Fibroblast of peridontal ligament (primary cell): ENCODE measurements at regions not wholly inside any gene's neighbourhood (a gene's known extent, or its start where the extent isn't known, plus 50 kb on each side); places are given as distances from the start of the nearest gene placed in this dataset.

Source experiments
- DNase-seq: peaks from one replicate; pipeline ENCODE4 v3.0.0-alpha.2; 2010; ENCODE audit errors: extremely low read depth

- DNase-seq: no peak
Measured at GRCh38 chr9:23586906-23587305, 239.1 kb downstream of the ELAVL2 start.

GRCh38 chr9:23587433-23587832, 238.6 kb downstream of the ELAVL2 start:
- no peak for DNase-seq

GRCh38 chr9:23587903-23588302, 238.1 kb downstream of the ELAVL2 start:
- DNase-seq: no peak

- DNase-seq: no peak
Measured at GRCh38 chr9:23590276-23591000, 235.6 kb downstream of the ELAVL2 start.

- no peak for DNase-seq
Measured at GRCh38 chr9:23594421-23594820, 231.6 kb downstream of the ELAVL2 start.

GRCh38 chr9:23596913-23597634, 229.0 kb downstream of the ELAVL2 start:
- no peak for DNase-seq

GRCh38 chr9:23598994-23599393, 227.0 kb downstream of the ELAVL2 start:
- no peak for DNase-seq

GRCh38 chr9:23603311-23603710, 222.7 kb downstream of the ELAVL2 start:
- no peak for DNase-seq

GRCh38 chr9:23606107-23606506, 219.9 kb downstream of the ELAVL2 start:
- no peak for DNase-seq

GRCh38 chr9:23608456-23608855, 217.6 kb downstream of the ELAVL2 start:
- no peak for DNase-seq

- no peak for DNase-seq
Measured at GRCh38 chr9:23611869-23612268, 214.2 kb downstream of the ELAVL2 start.

- no peak for DNase-seq
Measured at GRCh38 chr9:23615569-23615968, 210.5 kb downstream of the ELAVL2 start.

- DNase-seq: no peak
Measured at GRCh38 chr9:23621188-23621587, 204.9 kb downstream of the ELAVL2 start.

GRCh38 chr9:23621924-23622323, 204.1 kb downstream of the ELAVL2 start:
- DNase-seq: no peak

GRCh38 chr9:23622396-23622795, 203.6 kb downstream of the ELAVL2 start:
- no peak for DNase-seq

GRCh38 chr9:23630488-23630887, 195.6 kb downstream of the ELAVL2 start:
- no peak for DNase-seq

- no peak for DNase-seq
Measured at GRCh38 chr9:23635276-23635675, 190.8 kb downstream of the ELAVL2 start.

GRCh38 chr9:23636199-23636598, 189.8 kb downstream of the ELAVL2 start:
- no peak for DNase-seq

GRCh38 chr9:23638011-23638410, 188.0 kb downstream of the ELAVL2 start:
- no peak for DNase-seq

GRCh38 chr9:23638837-23639426, 187.1 kb downstream of the ELAVL2 start:
- no peak for DNase-seq
